WTC11 (cell line): ENCODE measurements at regions not wholly inside any gene's neighbourhood (a gene's known extent, or its start where the extent isn't known, plus 50 kb on each side); places are given as distances from the start of the nearest gene placed in this dataset.

Experiments used
- ATAC-seq: fragments of 200-7000 bp; cut with Tn5 transposase; 2 replicates; pipeline ENCODE4 v1.10.0; 2021; ENCODE audit warnings: mild to moderate bottlenecking, moderate library complexity
- CTCF ChIA-PET: fragments of 300-600 bp; sonication (Branson Sonifier 250); formaldehyde crosslinking; loops from one replicate; lab custom pipeline; 2021; ENCODE audit warnings: antibody characterized with exemption; lab: Charles Lee
- POLR2A ChIA-PET: fragments of 350-600 bp; sonication (Branson Sonifier 250); formaldehyde crosslinking; loops from one replicate; lab custom pipeline; 2021; ENCODE audit warnings: antibody characterized with exemption; lab: Charles Lee
- DNase-seq: peaks from one replicate; pipeline ENCODE4 v3.0.0; 2021; ENCODE audit warnings: low spot score
- H3K27ac Mint-ChIP-seq: 2 replicates; pipeline ENCODE4 v1.8.0; 2021; ENCODE audit warnings: mixed read lengths
- H3K27me3 Mint-ChIP-seq: 2 replicates; pipeline ENCODE4 v1.8.0; 2021; ENCODE audit warnings: low read depth, mild to moderate bottlenecking, moderate library complexity, mixed read lengths
- H3K36me3 Mint-ChIP-seq: 2 replicates; pipeline ENCODE4 v1.8.0; 2021; ENCODE audit warnings: mixed read lengths
- H3K4me1 Mint-ChIP-seq: 2 replicates; pipeline ENCODE4 v1.8.0; 2022; ENCODE audit warnings: mixed read lengths
- H3K4me3 Mint-ChIP-seq: 2 replicates; pipeline ENCODE4 v1.8.0; 2021; ENCODE audit warnings: mild to moderate bottlenecking, moderate library complexity, mixed read lengths
- H3K9me3 Mint-ChIP-seq: 2 replicates; pipeline ENCODE4 v1.8.0; 2021; ENCODE audit warnings: mixed read lengths
- CBFB ChIP-seq: sonication (generic); formaldehyde crosslinking; IDR thresholded peaks from 2 replicates; pipeline ENCODE4 v1.8.1; 2022; ENCODE audit warnings: mild to moderate bottlenecking, low read depth, missing genetic modification reagents
- CREB1 ChIP-seq: sonication (generic); formaldehyde crosslinking; IDR thresholded peaks from 2 replicates; pipeline ENCODE4 v1.8.0; 2023; ENCODE audit warnings: mild to moderate bottlenecking, missing genetic modification reagents
- ELF4 ChIP-seq: sonication (generic); formaldehyde crosslinking; IDR thresholded peaks from 2 replicates; pipeline ENCODE4 v1.8.1; 2022; ENCODE audit warnings: low read depth, mild to moderate bottlenecking, moderate library complexity, missing genetic modification reagents
- EMX1 ChIP-seq: fragments of 250-450 bp; sonication (Bioruptor Pico); IDR thresholded peaks from 2 replicates; pipeline ENCODE4 v1.8.0; 2021; ENCODE audit warnings: mild to moderate bottlenecking
- ESRRA ChIP-seq: sonication (generic); formaldehyde crosslinking; IDR thresholded peaks from 2 replicates; pipeline ENCODE4 v1.8.1; 2022; ENCODE audit warnings: mild to moderate bottlenecking, missing genetic modification reagents, borderline replicate concordance
- GABPB1 ChIP-seq: sonication (generic); formaldehyde crosslinking; IDR thresholded peaks from 2 replicates; pipeline ENCODE4 v1.8.1; 2023; ENCODE audit warnings: mild to moderate bottlenecking, missing genetic modification reagents
- HMGA2 ChIP-seq: fragments of 250-450 bp; sonication (Bioruptor Pico); IDR thresholded peaks from 2 replicates; pipeline ENCODE4 v1.4.0; 2021; ENCODE audit warnings: mild to moderate bottlenecking, moderate library complexity
- JUN ChIP-seq: sonication (generic); formaldehyde crosslinking; IDR thresholded peaks from 2 replicates; pipeline ENCODE4 v1.8.0; 2023; ENCODE audit warnings: mild to moderate bottlenecking, missing genetic modification reagents
- NFE2L1 ChIP-seq: sonication (generic); formaldehyde crosslinking; IDR thresholded peaks from 2 replicates; pipeline ENCODE4 v1.8.1; 2023; ENCODE audit warnings: missing genetic modification reagents
- NR1H2 ChIP-seq: sonication (generic); formaldehyde crosslinking; IDR thresholded peaks from 2 replicates; pipeline ENCODE4 v1.9.0; 2021; ENCODE audit warnings: mild to moderate bottlenecking, moderate library complexity, missing genetic modification reagents
- NR2C2 ChIP-seq: sonication (generic); formaldehyde crosslinking; IDR thresholded peaks from 2 replicates; pipeline ENCODE4 v1.8.0; 2022; ENCODE audit warnings: mild to moderate bottlenecking, missing genetic modification reagents
- RELA ChIP-seq: sonication (generic); formaldehyde crosslinking; IDR thresholded peaks from 2 replicates; pipeline ENCODE4 v1.8.1; 2022; ENCODE audit warnings: missing genetic modification reagents, mild to moderate bottlenecking, borderline replicate concordance
- SMAD3 ChIP-seq: sonication (generic); formaldehyde crosslinking; IDR thresholded peaks from 2 replicates; pipeline ENCODE4 v1.8.0; 2022; ENCODE audit warnings: missing genetic modification reagents, mild to moderate bottlenecking, borderline replicate concordance
- SMAD4 ChIP-seq: sonication (generic); formaldehyde crosslinking; IDR thresholded peaks from 2 replicates; pipeline ENCODE4 v1.8.0; 2022; ENCODE audit warnings: mild to moderate bottlenecking, missing genetic modification reagents
- TEAD1 ChIP-seq: sonication (generic); formaldehyde crosslinking; IDR thresholded peaks from 2 replicates; pipeline ENCODE4 v1.8.0; 2022; ENCODE audit warnings: mild to moderate bottlenecking, missing genetic modification reagents
- TEAD4 ChIP-seq: sonication (generic); formaldehyde crosslinking; IDR thresholded peaks from 2 replicates; pipeline ENCODE4 v1.8.0; 2022; ENCODE audit warnings: mild to moderate bottlenecking, missing genetic modification reagents
- TP53 ChIP-seq: sonication (generic); formaldehyde crosslinking; IDR thresholded peaks from 2 replicates; pipeline ENCODE4 v1.8.1; 2023; ENCODE audit warnings: mild to moderate bottlenecking, missing genetic modification reagents
- ZNF263 ChIP-seq: sonication (generic); formaldehyde crosslinking; IDR thresholded peaks from 2 replicates; pipeline ENCODE4 v1.8.1; 2022; ENCODE audit warnings: low read depth, mild to moderate bottlenecking, moderate library complexity, missing genetic modification reagents
- TF ChIP-seq, protein P1 (sequence below): sonication (generic); formaldehyde crosslinking; IDR thresholded peaks from 2 replicates; pipeline ENCODE4 v1.8.1; 2023; ENCODE audit warnings: mild to moderate bottlenecking, missing genetic modification reagents
- TF ChIP-seq, protein P2 (sequence below): sonication (generic); formaldehyde crosslinking; IDR thresholded peaks from 2 replicates; pipeline ENCODE4 v1.8.0; 2022; ENCODE audit warnings: mild to moderate bottlenecking, missing genetic modification reagents
- TF ChIP-seq, protein P3 (sequence below): fragments of 200-600 bp; IDR thresholded peaks from 2 replicates; pipeline ENCODE4 v1.8.0; 2022; ENCODE audit warnings: antibody characterized with exemption
- TF ChIP-seq, protein P4 (sequence below): sonication (generic); formaldehyde crosslinking; IDR thresholded peaks from 2 replicates; pipeline ENCODE4 v1.8.1; 2023; ENCODE audit warnings: mild to moderate bottlenecking, moderate library complexity, missing genetic modification reagents
- TF ChIP-seq, protein P5 (sequence below): sonication (generic); formaldehyde crosslinking; IDR thresholded peaks from 2 replicates; pipeline ENCODE4 v1.8.1; 2023; ENCODE audit warnings: mild to moderate bottlenecking, missing genetic modification reagents, moderate library complexity
- TF ChIP-seq, protein P6 (sequence below): sonication (generic); formaldehyde crosslinking; IDR thresholded peaks from 2 replicates; pipeline ENCODE4 v1.8.1; 2022; ENCODE audit warnings: mild to moderate bottlenecking, missing genetic modification reagents, moderate library complexity, borderline replicate concordance

DNA sequence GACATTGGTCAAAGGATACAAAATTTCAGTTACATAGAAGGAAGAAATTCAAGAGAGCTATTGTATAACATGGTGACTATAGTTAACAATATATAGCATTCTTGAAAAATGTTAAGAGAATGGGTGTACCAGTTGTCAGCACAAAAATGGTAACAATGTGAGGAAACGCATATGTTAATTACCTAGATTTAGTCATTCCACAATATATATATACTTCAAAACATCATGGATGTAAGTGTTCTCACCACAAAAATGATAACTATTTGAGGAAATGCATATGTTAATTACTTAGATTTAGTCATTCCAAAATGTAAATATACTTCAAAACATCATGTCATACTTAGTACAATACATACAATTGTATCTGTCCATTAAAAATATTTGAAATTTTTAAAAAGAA lies 540.4 kb upstream of the MGAT4C start:
- no peak for ATAC-seq
- no peak for DNase-seq
- POLR2A ChIA-PET, result no interaction called here
- Mint-ChIP-seq H3K4me1 (no peaks in the 10 kb centered on the region), H3K9me3 (no peaks in the 10 kb centered on the region), H3K4me3 (no peak overlapping the region), H3K27ac (no peak overlapping the region), H3K27me3 (no peaks in the 10 kb centered on the region; the same call in 1 of the 2 replicates), H3K36me3 (no peaks in the 10 kb centered on the region)
- CTCF ChIA-PET, result no interaction called here
- TF ChIP-seq ESRRA (no peak), GABPB1 (CRISPR knock-in tag) (no peak), TEAD1 (CRISPR knock-in tag) (no peak), TP53 (CRISPR knock-in tag) (no peak), SMAD3 (CRISPR knock-in tag) (no peak), CREB1 (CRISPR knock-in tag) (no peak), EMX1 (CRISPR knock-in tag) (no peak), ZNF263 (CRISPR knock-in tag) (no peak), NR2C2 (no peak), RELA (no peak), NFE2L1 (no peak), SMAD4 (CRISPR knock-in tag) (no peak), CBFB (no peak), ELF4 (CRISPR knock-in tag) (no peak)
- TF ChIP-seq, protein P1, sequence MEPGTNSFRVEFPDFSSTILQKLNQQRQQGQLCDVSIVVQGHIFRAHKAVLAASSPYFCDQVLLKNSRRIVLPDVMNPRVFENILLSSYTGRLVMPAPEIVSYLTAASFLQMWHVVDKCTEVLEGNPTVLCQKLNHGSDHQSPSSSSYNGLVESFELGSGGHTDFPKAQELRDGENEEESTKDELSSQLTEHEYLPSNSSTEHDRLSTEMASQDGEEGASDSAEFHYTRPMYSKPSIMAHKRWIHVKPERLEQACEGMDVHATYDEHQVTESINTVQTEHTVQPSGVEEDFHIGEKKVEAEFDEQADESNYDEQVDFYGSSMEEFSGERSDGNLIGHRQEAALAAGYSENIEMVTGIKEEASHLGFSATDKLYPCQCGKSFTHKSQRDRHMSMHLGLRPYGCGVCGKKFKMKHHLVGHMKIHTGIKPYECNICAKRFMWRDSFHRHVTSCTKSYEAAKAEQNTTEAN (CRISPR knock-in tag), result no peak
- TF ChIP-seq, protein P2, sequence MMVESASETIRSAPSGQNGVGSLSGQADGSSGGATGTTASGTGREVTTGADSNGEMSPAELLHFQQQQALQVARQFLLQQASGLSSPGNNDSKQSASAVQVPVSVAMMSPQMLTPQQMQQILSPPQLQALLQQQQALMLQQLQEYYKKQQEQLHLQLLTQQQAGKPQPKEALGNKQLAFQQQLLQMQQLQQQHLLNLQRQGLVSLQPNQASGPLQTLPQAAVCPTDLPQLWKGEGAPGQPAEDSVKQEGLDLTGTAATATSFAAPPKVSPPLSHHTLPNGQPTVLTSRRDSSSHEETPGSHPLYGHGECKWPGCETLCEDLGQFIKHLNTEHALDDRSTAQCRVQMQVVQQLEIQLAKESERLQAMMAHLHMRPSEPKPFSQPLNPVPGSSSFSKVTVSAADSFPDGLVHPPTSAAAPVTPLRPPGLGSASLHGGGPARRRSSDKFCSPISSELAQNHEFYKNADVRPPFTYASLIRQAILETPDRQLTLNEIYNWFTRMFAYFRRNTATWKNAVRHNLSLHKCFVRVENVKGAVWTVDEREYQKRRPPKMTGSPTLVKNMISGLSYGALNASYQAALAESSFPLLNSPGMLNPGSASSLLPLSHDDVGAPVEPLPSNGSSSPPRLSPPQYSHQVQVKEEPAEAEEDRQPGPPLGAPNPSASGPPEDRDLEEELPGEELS (CRISPR knock-in tag), result no peak
- TF ChIP-seq, protein P3, sequence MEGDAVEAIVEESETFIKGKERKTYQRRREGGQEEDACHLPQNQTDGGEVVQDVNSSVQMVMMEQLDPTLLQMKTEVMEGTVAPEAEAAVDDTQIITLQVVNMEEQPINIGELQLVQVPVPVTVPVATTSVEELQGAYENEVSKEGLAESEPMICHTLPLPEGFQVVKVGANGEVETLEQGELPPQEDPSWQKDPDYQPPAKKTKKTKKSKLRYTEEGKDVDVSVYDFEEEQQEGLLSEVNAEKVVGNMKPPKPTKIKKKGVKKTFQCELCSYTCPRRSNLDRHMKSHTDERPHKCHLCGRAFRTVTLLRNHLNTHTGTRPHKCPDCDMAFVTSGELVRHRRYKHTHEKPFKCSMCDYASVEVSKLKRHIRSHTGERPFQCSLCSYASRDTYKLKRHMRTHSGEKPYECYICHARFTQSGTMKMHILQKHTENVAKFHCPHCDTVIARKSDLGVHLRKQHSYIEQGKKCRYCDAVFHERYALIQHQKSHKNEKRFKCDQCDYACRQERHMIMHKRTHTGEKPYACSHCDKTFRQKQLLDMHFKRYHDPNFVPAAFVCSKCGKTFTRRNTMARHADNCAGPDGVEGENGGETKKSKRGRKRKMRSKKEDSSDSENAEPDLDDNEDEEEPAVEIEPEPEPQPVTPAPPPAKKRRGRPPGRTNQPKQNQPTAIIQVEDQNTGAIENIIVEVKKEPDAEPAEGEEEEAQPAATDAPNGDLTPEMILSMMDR, result no peak
- TF ChIP-seq, protein P4, sequence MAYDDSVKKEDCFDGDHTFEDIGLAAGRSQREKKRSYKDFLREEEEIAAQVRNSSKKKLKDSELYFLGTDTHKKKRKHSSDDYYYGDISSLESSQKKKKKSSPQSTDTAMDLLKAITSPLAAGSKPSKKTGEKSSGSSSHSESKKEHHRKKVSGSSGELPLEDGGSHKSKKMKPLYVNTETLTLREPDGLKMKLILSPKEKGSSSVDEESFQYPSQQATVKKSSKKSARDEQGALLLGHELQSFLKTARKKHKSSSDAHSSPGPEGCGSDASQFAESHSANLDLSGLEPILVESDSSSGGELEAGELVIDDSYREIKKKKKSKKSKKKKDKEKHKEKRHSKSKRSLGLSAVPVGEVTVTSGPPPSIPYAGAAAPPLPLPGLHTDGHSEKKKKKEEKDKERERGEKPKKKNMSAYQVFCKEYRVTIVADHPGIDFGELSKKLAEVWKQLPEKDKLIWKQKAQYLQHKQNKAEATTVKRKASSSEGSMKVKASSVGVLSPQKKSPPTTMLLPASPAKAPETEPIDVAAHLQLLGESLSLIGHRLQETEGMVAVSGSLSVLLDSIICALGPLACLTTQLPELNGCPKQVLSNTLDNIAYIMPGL (CRISPR knock-in tag), result no peak
- TF ChIP-seq, protein P5, sequence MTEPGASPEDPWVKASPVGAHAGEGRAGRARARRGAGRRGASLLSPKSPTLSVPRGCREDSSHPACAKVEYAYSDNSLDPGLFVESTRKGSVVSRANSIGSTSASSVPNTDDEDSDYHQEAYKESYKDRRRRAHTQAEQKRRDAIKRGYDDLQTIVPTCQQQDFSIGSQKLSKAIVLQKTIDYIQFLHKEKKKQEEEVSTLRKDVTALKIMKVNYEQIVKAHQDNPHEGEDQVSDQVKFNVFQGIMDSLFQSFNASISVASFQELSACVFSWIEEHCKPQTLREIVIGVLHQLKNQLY (CRISPR knock-in tag), result no peak
- TF ChIP-seq, all 79 proteins: peak for 0

DNA sequence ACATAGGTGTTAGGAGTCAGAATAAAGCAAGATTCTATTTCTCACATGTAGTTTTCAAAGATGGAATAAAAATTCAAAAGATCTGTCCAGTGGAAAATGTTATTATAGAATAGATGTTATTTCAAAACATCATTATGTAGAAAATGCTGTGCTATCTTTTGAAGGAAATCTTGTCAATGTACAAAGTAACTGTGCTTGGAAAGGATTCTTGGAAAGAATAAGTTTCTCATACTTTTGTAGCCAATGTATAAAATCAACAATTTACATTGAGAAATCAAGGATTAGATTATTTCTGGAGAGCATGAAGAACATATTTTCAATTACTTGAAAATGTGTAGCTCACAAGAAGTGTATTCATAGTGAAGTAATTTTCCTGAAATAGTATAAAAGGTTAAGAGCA lies 532.5 kb upstream of the MGAT4C start:
- Mint-ChIP-seq H3K27me3 (no peaks in the 10 kb centered on the region), H3K36me3 (no peaks in the 10 kb centered on the region), H3K4me1 (no peaks in the 10 kb centered on the region), H3K9me3 (no peaks in the 10 kb centered on the region), H3K27ac (no peak overlapping the region), H3K4me3 (no peak overlapping the region)
- ChIA-PET POLR2A (no interaction called here), CTCF (no interaction called here)
- ATAC-seq (no peak), DNase-seq (no peak)
- TF ChIP-seq, protein P6, sequence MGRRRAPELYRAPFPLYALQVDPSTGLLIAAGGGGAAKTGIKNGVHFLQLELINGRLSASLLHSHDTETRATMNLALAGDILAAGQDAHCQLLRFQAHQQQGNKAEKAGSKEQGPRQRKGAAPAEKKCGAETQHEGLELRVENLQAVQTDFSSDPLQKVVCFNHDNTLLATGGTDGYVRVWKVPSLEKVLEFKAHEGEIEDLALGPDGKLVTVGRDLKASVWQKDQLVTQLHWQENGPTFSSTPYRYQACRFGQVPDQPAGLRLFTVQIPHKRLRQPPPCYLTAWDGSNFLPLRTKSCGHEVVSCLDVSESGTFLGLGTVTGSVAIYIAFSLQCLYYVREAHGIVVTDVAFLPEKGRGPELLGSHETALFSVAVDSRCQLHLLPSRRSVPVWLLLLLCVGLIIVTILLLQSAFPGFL (CRISPR knock-in tag), result no peak
- TF ChIP-seq TP53 (CRISPR knock-in tag) (no peak), JUN (no peak), HMGA2 (CRISPR knock-in tag) (no peak), TEAD4 (CRISPR knock-in tag) (no peak), NR1H2 (CRISPR knock-in tag) (no peak), NR2C2 (no peak)
